Hepatocyte (in vitro differentiated cells): ENCODE measurements at regions not wholly inside any gene's neighbourhood (a gene's known extent, or its start where the extent isn't known, plus 50 kb on each side); places are given as distances from the start of the nearest gene placed in this dataset.

Experiments used
- DNase-seq: peaks from one replicate; pipeline ENCODE4 v3.0.0-alpha.2; 2016; ENCODE audit warnings: low spot score
- H2AFZ ChIP-seq: fragments of 200-600 bp; sonication (generic); 2 replicates; pipeline ENCODE4 v1.6.0; 2016; ENCODE audit warnings: antibody characterized with exemption, mild to moderate bottlenecking
- H3K27ac ChIP-seq: fragments of 200-600 bp; sonication (generic); 2 replicates; pipeline ENCODE4 v1.5.1; 2016; ENCODE audit warnings: mild to moderate bottlenecking
- H3K27me3 ChIP-seq: fragments of 200-600 bp; sonication (generic); 2 replicates; pipeline ENCODE4 v1.6.1; 2016
- H3K36me3 ChIP-seq: fragments of 200-600 bp; sonication (generic); replicated peaks from 2 replicates; pipeline ENCODE4 v1.5.1; 2016; ENCODE audit warnings: low read depth; ENCODE audit not compliant: insufficient read depth
- H3K4me1 ChIP-seq: fragments of 200-600 bp; sonication (generic); 2 replicates; pipeline ENCODE4 v1.5.1; 2016; ENCODE audit warnings: mild to moderate bottlenecking, moderate library complexity; ENCODE audit not compliant: insufficient read depth
- H3K4me2 ChIP-seq: fragments of 200-600 bp; sonication (generic); 2 replicates; pipeline ENCODE4 v1.6.0; 2016
- H3K4me3 ChIP-seq: fragments of 200-600 bp; sonication (generic); 2 replicates; pipeline ENCODE4 v1.5.1; 2016; ENCODE audit warnings: mild to moderate bottlenecking
- H3K79me2 ChIP-seq: fragments of 200-600 bp; sonication (generic); 2 replicates; pipeline ENCODE4 v1.6.0; 2017; ENCODE audit warnings: mild to moderate bottlenecking
- H3K9me2 ChIP-seq: fragments of 200-600 bp; sonication (generic); replicated peaks from 2 replicates; pipeline ENCODE4 v1.6.0; 2017; ENCODE audit warnings: mild to moderate bottlenecking; ENCODE audit not compliant: insufficient read depth
- H3K9me3 ChIP-seq: fragments of 200-600 bp; sonication (generic); 2 replicates; pipeline ENCODE4 v1.5.1; 2016; ENCODE audit warnings: low read depth, mild to moderate bottlenecking
- H4K20me1 ChIP-seq: fragments of 200-600 bp; sonication (generic); 2 replicates; pipeline ENCODE4 v1.6.0; 2016; ENCODE audit warnings: mild to moderate bottlenecking; ENCODE audit not compliant: insufficient read depth, poor library complexity, severe bottlenecking
- CTCF ChIP-seq: fragments of 200-600 bp; sonication (generic); IDR thresholded peaks from 2 replicates; pipeline ENCODE4 v1.5.1; 2016; ENCODE audit warnings: antibody characterized with exemption, mild to moderate bottlenecking; ENCODE audit not compliant: poor library complexity
- EZH2 ChIP-seq: fragments of 200-600 bp; sonication (generic); IDR thresholded peaks from 2 replicates; pipeline ENCODE4 v1.6.1; 2016; ENCODE audit warnings: antibody characterized with exemption, mild to moderate bottlenecking, borderline replicate concordance
- EZH2phosphoT487 ChIP-seq: fragments of 200-600 bp; sonication (generic); IDR thresholded peaks from one replicate; pipeline ENCODE4 v1.6.1; 2018; ENCODE audit warnings: antibody characterized with exemption, mild to moderate bottlenecking, low read depth, moderate library complexity; ENCODE audit not compliant: unreplicated experiment, severe bottlenecking
- WGBS: methylation state at CpG from one replicate; pipeline ENCODE4 v1.1.6; 2016; ENCODE audit warnings: low lambda C conversion rate; ENCODE audit errors: missing lambda C conversion rate; 5-methylcytosine and 5-hydroxymethylcytosine counted together

- Histone ChIP-seq H3K4me3 (no peak overlapping the region), H3K79me2 (no peaks in the 10 kb centered on the region), H2AFZ (no peak overlapping the region), H3K9me3 (no peaks in the 10 kb centered on the region), H3K27me3 (no peaks in the 10 kb centered on the region), H3K27ac (no peak overlapping the region), H3K4me2 (no peak overlapping the region), H4K20me1 (no peaks in the 10 kb centered on the region), H3K4me1 (no peaks in the 10 kb centered on the region), H3K9me2 (no peaks in the 10 kb centered on the region), H3K36me3 (no peaks in the 10 kb centered on the region)
- TF ChIP-seq EZH2 (no peak), CTCF (no peak), EZH2phosphoT487 (no peak)
- WGBS: 34% methylated on average over 3 of the region's 3 CpGs
- no peak for DNase-seq
These were observed 413.3 kb downstream of the BCL11A start for GRCh38 chr2:60140185-60140584.

- TF ChIP-seq EZH2phosphoT487 (no peak), CTCF (no peak), EZH2 (no peak)
- Histone ChIP-seq H3K36me3 (no peaks in the 10 kb centered on the region), H3K9me2 (no peaks in the 10 kb centered on the region), H3K4me1 (no peaks in the 10 kb centered on the region), H2AFZ (no peak overlapping the region), H3K27me3 (no peaks in the 10 kb centered on the region), H3K27ac (no peak overlapping the region), H3K4me2 (no peak overlapping the region), H3K9me3 (no peaks in the 10 kb centered on the region), H3K79me2 (no peaks in the 10 kb centered on the region), H3K4me3 (no peak overlapping the region), H4K20me1 (no peaks in the 10 kb centered on the region)
- no peak for DNase-seq
- WGBS: 78% methylated on average over 2 of the region's 2 CpGs
These were observed 416.5 kb downstream of the BCL11A start for GRCh38 chr2:60136913-60137312.

- H3K4me2 ChIP-seq: no peak overlapping the region
- H3K27ac ChIP-seq: no peak overlapping the region
- H4K20me1 ChIP-seq: no peaks in the 10 kb centered on the region
- no peak for DNase-seq
- no peaks in the 10 kb centered on the region for H3K9me3 ChIP-seq
- H3K79me2 ChIP-seq: no peaks in the 10 kb centered on the region
- H3K4me3 ChIP-seq: no peak overlapping the region
- H2AFZ ChIP-seq: no peak overlapping the region
- H3K27me3 ChIP-seq: no peaks in the 10 kb centered on the region
- H3K4me1 ChIP-seq: no peaks in the 10 kb centered on the region
- 98% methylated on average over 2 of the region's 2 CpGs for WGBS
- TF ChIP-seq EZH2 (no peak), CTCF (no peak), EZH2phosphoT487 (no peak)
- H3K36me3 ChIP-seq: no peaks in the 10 kb centered on the region
- H3K9me2 ChIP-seq: no peaks in the 10 kb centered on the region
These were observed 426.3 kb downstream of the BCL11A start for GRCh38 chr2:60127191-60127590.

- H3K36me3 ChIP-seq: no peaks in the 10 kb centered on the region
- H3K27me3 ChIP-seq: no peaks in the 10 kb centered on the region
- H3K4me1 ChIP-seq: no peaks in the 10 kb centered on the region
- no peaks in the 10 kb centered on the region for H3K9me3 ChIP-seq
- TF ChIP-seq EZH2phosphoT487: no peak
- no peak for TF ChIP-seq CTCF
- no peak for TF ChIP-seq EZH2
- H3K9me2 ChIP-seq: no peaks in the 10 kb centered on the region
- 61% methylated on average over 8 of the region's 8 CpGs for WGBS
- H3K4me3 ChIP-seq: no peak overlapping the region
- H3K27ac ChIP-seq: no peak overlapping the region
- no peak for DNase-seq
- no peak overlapping the region for H2AFZ ChIP-seq
- no peaks in the 10 kb centered on the region for H3K79me2 ChIP-seq
- no peak overlapping the region for H3K4me2 ChIP-seq
- H4K20me1 ChIP-seq: no peaks in the 10 kb centered on the region
These were observed 427.6 kb downstream of the BCL11A start for GRCh38 chr2:60125611-60126426.
